ENCODE measurements at regions not wholly inside any gene's neighbourhood (a gene's known extent, or its start where the extent isn't known, plus 50 kb on each side); places are given as distances from the start of the nearest gene placed in this dataset.
"Not testable (repeated sequence)": the region's sequence is repeated elsewhere in the genome, so short reads cannot be mapped to it uniquely, and the experiment has no call there.

GRCh38 chr10:106038246-106038645 lies 1126.3 kb downstream of the SORCS1 start:
- no peak for DNase-seq

- no peak for DNase-seq
These were observed 1131.4 kb downstream of the SORCS1 start for GRCh38 chr10:106033065-106033464.

- no peak for DNase-seq
These were observed 1132.0 kb downstream of the SORCS1 start for GRCh38 chr10:106032450-106033002.

- no peak for DNase-seq
These were observed 1137.3 kb downstream of the SORCS1 start for GRCh38 chr10:106027240-106027639.

- DNase-seq: no peak
These were observed 1139.2 kb downstream of the SORCS1 start for GRCh38 chr10:106025208-106025811.

GRCh38 chr10:106023329-106023728 lies 1141.2 kb downstream of the SORCS1 start:
- no peak for DNase-seq

GRCh38 chr10:106019559-106019958 lies 1144.9 kb downstream of the SORCS1 start:
- not testable (repeated sequence) for DNase-seq

GRCh38 chr10:106015369-106016199 lies 1148.9 kb downstream of the SORCS1 start:
- not testable (repeated sequence) for DNase-seq

- DNase-seq: no peak
These were observed 1153.3 kb downstream of the SORCS1 start for GRCh38 chr10:106011250-106011649.

GRCh38 chr10:106000721-106001120 lies 1163.8 kb downstream of the SORCS1 start:
- DNase-seq: no peak

- DNase-seq: no peak
These were observed 1170.9 kb downstream of the SORCS1 start for GRCh38 chr10:105993609-105994008.

GRCh38 chr10:105992928-105993327 lies 1171.6 kb downstream of the SORCS1 start:
- no peak for DNase-seq

- DNase-seq: no peak
These were observed 1174.0 kb downstream of the SORCS1 start for GRCh38 chr10:105990529-105990928.

- no peak for DNase-seq
These were observed 1174.5 kb downstream of the SORCS1 start for GRCh38 chr10:105989995-105990394.

- no peak for DNase-seq
These were observed 1175.7 kb downstream of the SORCS1 start for GRCh38 chr10:105988848-105989247.

- DNase-seq: no peak
These were observed 1177.4 kb downstream of the SORCS1 start for GRCh38 chr10:105986912-105987635.

GRCh38 chr10:105986486-105986885 lies 1178.0 kb downstream of the SORCS1 start:
- no peak for DNase-seq

GRCh38 chr10:105982735-105983134 lies 1181.8 kb downstream of the SORCS1 start:
- DNase-seq: no peak

GRCh38 chr10:105981679-105982078 lies 1182.8 kb downstream of the SORCS1 start:
- DNase-seq: no peak

- no peak for DNase-seq
These were observed 1189.6 kb downstream of the SORCS1 start for GRCh38 chr10:105974803-105975456.

GRCh38 chr10:105973902-105974301 lies 1190.6 kb downstream of the SORCS1 start:
- DNase-seq: no peak

- DNase-seq: no peak
These were observed 1191.1 kb downstream of the SORCS1 start for GRCh38 chr10:105973360-105973759.

GRCh38 chr10:105971460-105971859 lies 1193.0 kb downstream of the SORCS1 start:
- no peak for DNase-seq
